HG03066 (cell line): ENCODE measurements at regions not wholly inside any gene's neighbourhood (a gene's known extent, or its start where the extent isn't known, plus 50 kb on each side); places are given as distances from the start of the nearest gene placed in this dataset.

Experiments
- ATAC-seq: cut with Tn5 transposase; IDR thresholded peaks from one replicate; pipeline ENCODE4 v1.9.1; 2021; ENCODE audit warnings: low read depth; ENCODE audit not compliant: unreplicated experiment

DNA sequence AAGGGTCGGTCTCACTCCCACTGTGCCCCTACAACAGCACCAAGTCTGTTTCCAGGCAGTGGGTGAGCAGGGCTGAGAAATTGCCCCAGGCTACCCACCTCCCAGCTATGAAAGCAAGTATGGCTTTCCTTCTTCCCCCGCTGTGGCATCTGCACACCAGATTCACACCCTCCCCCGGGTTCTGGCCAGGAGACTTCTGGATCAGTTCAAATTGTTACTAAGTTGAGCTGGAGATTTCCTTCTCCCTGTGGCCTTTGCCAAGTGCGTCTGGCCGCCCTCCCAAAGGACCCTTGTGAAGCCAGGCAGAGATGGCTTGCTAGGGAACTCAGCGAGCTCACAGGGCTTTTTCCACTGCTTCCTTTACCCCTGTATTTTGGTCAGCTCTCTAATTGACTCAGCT is 555.4 kb downstream of the SH2D4B start:
- no peak for ATAC-seq

DNA sequence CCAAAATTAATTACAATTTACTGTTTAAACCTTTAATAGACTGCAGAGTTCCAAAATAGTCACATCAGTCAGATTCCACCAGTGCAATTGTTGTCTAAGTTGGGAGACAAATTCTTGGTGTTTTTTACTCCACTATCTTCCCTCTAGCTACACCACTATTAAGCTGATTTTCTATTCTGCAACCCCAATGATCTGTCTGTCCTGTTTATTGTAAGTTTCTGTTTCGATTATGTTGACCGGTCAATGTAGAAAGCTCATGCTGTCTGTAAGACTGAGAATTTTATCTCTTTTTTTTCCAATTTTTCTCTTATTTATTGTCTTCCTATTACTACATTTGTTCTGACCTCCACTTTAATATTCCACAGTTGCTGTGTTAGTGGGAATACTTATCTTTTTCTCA is 557.5 kb downstream of the SH2D4B start:
- ATAC-seq, result no peak

DNA sequence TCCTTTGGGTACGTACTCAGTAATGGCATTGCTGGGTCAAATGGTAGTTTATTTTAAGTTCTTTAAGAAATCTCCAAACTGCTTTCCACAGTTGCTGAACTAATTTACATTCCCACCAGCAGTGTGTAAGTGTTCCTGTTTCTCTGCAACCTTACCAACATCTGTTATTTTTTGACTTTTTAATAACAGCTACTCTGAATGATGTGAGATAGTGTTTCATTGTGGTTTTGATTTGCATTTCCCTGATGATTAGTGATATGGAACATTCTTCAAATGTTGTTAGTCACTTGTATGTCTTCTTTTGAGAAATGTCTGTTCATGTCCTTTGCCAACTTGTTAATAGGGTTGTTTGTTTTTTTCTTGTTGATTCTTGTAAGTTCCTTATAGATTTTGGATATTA is 558.9 kb downstream of the SH2D4B start:
- ATAC-seq, result no peak

DNA sequence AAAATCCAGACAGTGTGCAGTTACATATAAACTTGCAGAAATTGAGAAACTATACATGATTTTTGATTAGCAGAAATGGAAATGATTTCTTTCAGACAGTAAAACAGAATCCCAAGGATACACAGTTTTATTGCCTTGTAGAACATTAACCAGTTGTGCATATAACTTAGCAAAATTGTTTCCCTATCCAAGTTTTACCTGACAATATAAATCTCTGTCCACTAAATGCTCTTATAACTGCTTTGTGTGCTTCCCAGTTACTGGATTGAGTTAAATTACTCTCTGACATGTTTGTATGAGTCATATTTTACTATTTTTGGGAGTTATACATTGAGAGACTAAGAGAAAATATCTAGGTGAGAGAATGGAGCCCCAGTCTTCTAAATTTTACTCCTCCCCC is 563.4 kb downstream of the SH2D4B start:
- ATAC-seq, result no peak

DNA sequence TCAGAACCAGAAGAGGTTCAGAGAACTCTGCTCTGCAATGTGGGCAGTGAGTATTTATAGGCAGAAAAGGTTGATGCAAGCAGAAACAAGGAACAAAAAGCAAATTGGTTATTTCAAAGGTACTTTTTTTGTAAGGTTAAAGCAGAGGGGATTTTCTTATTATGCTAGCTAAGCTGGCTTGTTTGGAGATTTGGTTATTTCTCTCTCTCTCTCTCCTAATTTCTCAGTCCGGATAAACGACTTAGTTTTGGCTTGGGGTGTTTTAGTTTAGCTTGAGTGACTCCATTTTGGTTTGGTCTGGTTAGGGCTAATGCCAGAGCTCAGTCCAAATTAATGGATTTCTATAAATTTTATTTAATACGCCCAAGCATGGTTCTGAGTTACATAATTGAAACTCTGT is 566.8 kb downstream of the SH2D4B start:
- ATAC-seq, result no peak

DNA sequence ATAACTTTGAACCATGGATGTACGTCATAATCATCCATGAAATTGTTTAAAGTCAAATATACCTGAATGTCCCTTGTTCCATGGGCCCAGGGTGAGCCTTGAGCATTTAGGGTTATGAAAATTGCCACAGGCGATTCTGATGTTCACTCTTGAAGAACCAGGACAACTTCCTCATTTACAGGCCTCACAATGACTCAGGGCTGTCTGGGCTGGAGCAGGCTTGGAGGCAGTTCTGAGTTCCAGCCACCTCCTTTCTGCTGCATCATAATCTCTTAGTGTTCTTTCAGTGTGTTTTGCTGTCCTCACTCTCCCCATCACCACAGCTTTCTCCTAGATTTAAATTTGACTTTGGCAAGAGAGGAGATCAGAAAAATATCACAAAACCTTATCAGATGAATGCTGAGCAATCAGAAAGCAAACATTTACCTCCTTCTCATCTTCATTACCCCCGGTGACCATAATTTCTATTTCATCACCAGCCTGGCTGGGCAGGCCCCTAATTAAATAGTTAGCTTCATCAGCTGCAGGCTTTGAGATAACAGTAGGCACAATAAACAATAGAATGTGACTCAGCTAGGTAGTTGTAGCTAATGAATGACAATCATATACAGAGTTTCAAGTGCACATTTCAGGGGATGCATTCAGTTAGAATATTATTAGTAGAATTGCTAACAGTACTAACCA is 571.0 kb downstream of the SH2D4B start:
- ATAC-seq, result peak; percentile 80

DNA sequence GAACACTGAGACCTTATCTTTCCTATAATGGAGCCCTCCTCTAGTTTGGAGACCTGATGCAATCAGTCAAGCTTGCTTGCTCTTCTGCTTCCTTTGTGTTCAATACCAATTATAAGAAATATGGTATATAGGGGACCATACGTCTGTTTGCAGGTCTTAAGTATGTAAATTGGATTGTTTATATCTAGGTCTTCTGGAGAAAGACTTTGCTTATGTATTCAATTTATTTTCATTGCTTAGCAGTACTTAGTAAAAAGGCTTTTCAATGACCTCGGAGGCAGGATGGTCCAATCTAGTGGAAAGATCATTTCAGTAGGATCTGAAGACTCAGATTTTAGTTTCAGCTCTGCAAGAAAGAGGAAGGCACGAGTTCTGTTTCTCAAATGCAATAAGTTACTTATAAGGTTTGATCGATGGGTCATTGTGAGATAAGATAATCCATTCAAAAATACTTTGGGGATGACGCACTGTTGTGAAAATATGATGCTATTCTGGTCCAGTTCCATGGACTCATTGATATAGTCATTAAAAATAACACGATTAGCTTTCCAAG is 571.6 kb downstream of the SH2D4B start:
- ATAC-seq, result no peak

DNA sequence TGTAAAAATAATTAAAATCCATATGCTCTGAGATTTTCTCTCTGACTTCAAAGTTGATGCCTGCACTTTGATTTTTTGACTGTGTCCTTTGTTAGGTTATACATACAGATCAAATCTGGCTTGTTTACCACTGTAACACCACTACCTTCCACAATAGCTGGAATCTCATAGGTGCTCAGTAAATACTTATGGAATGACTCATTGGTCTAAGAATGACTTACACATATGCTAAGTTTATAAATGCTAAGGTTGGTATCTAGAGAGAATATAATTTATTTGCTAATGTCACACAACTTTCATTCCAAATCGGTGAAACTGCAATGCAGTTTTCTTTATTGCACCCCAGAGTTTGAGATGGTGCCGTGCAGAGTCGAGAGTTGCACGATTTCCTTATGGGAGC is 578.5 kb downstream of the SH2D4B start:
- no peak for ATAC-seq

DNA sequence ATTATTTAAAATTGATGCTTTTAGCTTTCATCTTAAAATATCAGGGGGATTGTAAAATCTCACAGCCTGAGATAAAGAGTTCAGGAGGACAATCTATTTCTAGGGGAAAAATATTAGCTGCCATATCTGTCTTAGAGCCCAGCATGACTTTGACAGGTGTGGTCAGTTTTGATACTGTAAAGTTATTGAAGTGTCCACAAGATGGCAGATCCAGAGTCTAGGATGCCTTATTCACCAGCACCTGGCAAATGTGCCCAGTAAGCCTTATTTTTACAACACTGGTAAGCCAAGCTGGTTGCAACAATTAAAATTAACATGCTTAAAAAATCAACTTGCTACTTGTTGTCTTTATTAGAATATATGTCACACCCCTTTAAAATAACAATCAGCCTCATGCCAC is 579.3 kb downstream of the SH2D4B start:
- no peak for ATAC-seq

DNA sequence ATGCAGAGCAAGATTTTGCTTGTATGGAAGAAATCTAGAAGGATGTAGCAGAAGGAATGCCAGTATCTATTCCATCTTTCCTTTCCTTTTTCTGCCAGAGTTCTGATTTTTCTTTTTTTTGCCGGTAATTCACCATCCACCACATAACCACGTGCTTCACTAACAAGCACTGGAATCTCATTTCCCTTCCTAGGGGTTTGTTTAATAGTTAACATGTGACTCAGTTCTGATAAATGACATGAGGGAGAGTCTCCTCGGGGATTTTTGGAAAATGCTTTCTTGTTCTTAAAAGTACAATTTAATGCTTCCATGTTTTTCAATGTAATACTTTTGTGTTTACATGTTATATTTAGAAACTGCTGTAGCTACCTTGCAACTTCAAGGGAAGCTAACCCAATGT is 590.2 kb downstream of the SH2D4B start:
- no peak for ATAC-seq

DNA sequence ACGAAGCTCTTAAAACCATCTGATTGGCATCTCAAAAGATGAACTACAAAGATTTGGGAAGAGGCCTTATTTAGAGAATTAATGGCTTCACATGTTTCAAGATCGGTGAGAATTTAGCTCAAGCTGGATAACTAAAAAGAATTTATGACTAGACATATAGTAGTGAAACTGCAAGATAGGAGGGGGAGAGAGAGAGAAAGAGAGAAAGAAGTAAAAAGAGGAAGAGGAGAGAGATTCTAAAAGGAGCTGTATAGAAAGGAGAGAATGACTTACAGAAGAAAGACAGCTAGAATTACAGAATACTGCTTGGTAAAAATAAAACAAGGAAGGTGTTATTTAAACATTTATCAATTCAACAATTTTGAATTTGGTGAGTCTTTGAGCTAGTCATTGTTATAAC is 592.3 kb downstream of the SH2D4B start:
- ATAC-seq, result peak; percentile 43

DNA sequence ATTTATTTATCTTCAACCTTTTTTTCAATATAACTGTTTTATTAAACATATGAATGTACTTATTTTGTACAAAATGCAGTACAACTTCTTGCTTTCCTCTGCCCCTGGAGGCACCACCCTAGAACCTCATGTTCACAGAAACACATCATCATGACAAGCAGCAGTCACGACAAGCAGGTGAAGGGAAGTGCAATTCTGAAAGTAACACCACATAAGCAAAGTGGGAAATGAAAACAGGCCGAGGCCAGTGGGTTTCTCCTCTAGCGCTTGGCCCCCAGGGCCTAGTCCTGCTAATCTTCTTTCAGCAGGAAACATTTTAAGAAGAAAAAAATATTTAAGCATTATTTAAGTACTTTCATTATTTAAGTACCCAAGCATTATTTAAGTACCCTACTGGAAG is 598.1 kb downstream of the SH2D4B start:
- peak; percentile 96 for ATAC-seq

DNA sequence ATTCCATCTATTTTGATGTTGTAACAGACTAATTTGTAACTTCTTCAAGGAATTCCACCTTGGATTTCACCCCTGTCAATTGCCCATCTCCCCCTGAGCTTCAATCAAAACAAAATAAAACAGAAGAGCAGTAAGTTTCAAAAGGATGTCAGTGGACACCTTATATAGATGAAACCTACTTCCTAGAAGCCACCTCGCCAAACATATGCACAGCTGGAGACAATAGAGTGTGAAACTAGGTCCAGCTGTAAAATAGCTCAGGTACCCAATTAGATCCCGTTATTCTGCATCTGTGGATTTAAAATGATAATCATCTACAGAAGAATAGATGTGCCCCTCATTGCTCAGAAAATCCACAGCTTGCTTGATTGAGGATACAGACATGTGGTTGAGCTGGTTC is 598.6 kb downstream of the SH2D4B start:
- peak; percentile 23 for ATAC-seq

DNA sequence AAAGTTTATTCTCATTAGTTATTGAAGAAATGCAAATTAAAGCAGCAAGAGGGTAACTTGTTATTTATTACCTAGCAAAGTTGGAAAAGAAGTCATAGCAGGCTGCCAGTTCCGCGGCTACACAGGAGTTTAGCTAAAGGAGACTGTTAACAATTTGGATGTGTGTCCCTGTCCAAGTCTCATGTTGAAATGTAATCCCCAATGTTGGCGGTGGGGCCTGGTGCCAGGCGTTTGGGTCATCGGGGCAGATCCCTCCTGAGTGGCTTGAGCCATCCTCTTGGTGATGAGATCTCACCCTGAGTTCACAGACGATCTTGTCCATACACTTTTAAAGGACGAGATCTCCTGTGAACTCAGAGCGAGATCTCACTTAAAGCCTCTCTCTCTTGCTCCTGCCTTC is 608.3 kb downstream of the SH2D4B start:
- no peak for ATAC-seq

DNA sequence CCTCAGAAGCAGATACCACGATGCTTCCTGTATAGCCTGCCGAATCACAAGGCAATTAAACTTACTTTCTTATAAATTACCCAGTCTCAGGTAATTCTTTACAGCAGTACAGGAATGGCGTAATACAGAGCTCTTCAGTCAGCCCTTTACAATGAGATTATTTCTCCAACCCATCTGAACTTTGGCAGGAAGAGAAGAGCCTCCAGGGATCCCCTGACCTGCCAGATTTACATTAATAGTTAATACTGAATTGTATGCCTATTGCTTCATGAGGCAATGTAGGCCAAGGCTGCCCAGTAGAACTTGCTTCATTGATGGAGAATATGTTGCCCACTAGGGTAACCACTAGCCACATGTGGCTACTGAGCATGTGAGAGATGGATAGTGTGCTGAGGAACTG is 608.7 kb downstream of the SH2D4B start:
- ATAC-seq, result no peak

DNA sequence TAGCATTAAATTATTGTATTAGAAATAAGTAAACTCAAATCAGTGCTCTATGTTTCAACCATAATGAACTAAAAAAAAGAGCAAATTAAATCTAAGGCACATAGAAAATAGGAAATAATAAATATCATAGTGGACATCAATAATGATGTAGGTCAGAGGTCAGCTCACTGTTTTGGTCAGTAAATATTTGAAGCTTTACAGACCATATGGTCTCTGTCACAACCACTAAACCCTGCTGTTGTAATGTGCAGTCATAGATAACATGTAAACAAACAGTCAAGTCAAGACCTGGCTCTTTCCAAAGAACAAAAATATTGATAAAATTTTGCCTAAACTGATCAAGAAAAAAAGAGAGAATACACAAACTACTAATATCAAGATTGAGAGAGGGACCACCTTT is 615.0 kb downstream of the SH2D4B start:
- ATAC-seq, result no peak

DNA sequence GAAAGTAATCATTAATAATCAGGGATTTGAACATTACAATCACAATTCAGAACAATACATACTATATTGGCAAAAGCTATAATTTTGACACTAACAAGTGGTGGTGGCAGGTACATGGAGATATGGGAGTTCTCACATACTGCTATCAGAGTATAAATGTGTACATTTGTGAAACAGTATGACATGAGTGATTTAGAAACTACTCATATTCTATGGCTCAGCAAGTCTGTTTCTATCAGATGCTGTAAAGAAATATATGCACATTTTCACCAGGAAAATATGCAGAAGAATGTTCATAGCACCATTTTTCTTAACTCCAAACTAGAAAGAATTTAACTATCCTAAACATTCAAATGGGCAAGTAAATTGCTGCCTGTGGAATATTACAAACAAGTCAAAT is 620.0 kb downstream of the SH2D4B start:
- ATAC-seq, result no peak

DNA sequence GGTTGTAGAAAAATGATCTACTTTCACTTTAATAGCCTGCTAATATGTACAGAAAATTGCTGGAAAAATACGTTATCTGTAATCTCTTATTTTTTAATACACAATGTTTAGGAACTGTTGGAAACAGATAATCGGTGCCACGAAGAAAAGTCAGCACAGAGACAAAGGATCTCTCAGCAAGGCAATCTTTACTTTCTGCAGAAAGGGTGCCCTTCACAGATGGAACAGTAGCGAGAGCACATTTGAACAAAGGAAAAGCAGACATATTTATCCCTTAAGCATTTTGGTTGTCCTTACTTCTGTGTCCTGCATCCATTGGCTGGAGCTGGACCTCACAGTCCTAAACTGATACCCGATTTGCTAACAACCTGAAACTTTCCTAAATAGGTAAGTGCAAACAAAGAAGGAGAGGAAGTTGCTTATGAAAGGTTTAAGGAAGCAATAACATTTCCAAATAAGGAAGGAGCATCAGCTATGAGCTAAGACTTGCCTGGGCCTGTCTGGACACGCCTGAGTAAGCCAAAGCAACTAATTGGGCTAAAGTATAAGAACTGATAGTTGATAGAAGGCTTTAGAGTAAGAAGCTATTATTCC is 640.0 kb downstream of the SH2D4B start:
- no peak for ATAC-seq

DNA sequence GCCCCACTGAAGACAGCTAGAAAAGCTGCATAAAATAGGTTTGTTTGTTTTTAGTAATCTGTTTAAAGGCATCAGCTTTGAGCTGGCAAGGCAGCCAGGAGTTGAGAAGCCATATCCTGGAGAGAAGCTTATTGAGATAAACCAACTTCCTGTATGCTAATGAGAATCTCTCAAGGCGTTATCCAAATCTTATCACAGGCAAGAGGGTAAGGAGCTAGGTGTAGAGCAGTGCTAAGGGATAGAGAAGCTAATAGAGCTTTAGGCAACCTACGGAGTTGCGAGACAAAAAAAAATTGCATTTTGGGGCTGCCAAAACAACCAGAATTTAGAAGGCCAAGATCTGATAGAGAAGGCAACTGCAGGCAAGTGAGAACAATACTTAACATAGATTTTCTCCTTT is 641.6 kb downstream of the SH2D4B start:
- ATAC-seq, result no peak

DNA sequence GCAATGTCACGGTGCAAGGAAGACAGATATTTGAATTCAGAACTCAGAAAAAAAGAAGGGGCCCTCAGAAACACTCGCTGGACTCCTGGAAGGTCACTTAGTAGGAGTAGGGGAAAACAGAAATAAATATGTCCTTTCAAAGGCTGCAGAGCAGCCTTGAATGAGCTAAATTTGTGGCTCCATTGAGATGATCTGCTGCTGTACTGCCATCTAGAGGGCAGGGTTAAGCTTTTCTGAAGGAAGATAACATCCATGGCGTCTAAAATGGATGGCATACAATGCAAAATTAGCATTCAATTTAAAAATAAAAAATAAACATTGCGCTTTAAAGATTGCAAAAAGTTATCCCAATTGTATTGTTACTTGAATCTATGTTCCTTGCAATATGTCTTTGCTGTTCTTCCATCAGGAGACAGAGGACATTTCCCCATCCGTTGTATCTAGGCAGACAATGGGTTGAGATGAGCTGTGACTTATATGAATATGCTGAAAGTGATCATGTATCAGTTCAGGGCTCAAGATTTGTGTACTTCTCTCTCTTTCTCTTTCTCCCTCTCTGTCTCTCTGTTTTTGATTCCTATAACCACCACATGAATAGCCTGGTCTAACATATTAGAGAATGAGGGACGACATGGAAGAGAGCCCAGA is 642.2 kb downstream of the SH2D4B start:
- no peak for ATAC-seq

DNA sequence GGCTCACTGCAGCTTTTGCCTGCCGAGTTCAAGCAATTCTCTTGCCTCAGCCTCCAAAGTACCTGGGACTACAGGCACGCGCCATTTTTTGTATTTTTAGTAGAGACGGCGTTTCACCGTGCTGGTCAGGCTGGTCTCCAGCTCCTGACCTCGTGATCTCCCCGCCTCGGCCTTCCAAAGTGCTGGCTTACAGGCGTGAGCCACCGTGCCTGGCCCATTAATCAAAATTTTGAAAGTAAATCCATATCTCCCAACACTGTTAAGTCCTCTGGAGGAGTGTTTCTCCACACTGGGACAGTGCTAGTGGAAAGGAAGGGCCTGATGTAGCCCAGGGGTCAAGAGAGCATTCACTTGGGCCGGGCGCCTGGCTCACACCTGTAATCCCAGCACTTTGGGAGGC is 644.6 kb downstream of the SH2D4B start:
- no peak for ATAC-seq

DNA sequence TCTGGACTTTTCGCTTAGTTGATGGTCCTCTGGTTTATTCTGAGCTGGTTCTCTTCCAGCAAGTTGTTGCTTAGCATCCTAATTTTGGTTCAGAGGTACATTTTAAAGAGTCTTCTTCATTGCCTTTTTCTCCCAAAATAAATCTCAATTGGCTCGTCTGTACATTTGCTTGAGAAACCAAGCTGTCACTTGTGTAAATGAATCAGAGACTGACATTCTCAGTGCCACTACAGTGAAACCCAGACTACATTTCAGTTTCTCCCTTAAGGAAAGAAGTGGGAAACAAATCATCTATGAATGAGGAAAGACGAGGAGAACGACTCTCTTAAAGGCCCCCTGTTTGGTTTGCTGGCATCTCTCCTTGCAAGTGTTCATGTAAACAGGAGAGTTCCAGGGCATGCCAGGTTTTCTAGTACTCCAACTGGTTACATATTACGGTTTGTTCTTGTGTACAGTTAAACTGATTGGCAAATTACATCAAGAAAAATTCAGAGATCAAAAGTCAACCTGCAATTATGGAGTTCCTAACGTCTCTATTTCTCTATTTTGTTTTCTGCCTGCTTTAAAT is 654.6 kb downstream of the SH2D4B start:
- ATAC-seq, result no peak
